HCEC 1CT (cell line): ENCODE measurements at regions not wholly inside any gene's neighbourhood (a gene's known extent, or its start where the extent isn't known, plus 50 kb on each side); places are given as distances from the start of the nearest gene placed in this dataset.
A peak's percentile ranks its signal among the peaks of the same experiment; 100 is the strongest.
"Not testable (repeated sequence)": the region's sequence is repeated elsewhere in the genome, so short reads cannot be mapped to it uniquely, and the experiment has no call there.

Experiments used
- DNase-seq: peaks from one replicate; pipeline ENCODE4 v3.0.0-alpha.2; 2017

DNA sequence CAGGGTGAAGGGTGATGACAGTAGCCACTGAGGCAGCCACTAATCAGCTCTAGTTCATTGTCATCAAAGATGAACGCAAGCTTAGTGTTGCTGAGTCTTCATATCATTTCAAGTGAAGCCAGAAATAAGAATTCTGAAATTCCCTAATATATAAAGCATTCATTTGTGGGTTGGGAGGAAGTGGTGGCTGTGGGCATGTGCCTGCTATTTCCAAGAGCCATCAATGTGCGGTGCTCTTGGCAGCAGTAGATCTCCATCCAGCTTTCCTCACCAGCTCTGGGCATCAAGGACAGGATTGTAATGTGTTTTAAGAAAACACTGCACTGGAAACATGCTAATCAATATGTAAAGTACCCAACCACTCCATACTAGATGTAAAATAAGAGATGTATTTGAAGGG, 202.5 kb upstream of the AHR start:
- no peak for DNase-seq

DNA sequence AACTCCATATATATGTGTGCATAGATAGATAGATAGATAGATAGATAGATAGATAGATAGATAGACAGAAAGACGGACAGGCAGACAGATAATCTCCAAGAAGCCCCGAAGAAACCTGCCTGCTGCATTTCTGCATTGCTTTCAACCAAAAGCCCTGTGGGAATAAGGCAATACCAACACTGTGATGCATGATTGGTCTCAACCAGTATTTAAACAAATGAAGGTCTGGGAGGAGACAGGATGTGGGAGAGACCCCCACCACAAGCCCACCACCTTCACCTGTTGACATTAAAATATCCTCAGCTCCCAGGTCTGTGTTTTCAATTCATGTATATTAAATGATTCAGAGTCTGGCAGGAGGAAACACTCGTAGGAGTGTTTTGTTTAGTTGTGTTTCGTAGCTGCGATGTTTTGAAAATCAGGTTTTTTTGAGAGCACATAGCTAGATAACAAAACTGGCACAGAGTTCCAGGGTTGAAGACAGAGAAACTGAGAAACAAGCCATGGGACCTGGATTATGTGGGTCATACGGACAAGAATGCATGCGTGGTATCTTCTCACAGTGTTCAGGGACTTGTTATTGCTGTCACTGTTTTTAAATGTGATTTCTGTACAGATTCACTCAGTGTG, 200.7 kb upstream of the AHR start:
- DNase-seq, result no peak

DNA sequence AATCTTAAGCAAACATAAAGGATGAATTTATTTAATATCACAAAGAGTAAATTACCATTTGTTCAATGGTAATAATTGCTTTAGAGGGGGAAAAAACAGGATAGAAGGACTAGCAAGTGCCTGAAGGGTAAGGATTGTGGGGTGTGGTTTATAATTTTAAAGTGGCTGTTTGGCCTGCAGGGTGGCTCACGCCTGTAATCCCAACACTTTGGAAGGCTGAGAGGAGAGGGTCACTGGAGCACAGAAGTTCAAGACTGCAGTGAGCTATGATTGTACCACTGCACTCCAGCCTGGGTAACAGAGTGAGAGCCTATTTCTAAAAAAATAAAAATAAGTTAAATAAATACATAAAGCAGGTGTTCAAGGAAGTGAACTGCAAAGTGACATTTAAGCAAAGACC, 199.9 kb upstream of the AHR start:
- no peak for DNase-seq

DNA sequence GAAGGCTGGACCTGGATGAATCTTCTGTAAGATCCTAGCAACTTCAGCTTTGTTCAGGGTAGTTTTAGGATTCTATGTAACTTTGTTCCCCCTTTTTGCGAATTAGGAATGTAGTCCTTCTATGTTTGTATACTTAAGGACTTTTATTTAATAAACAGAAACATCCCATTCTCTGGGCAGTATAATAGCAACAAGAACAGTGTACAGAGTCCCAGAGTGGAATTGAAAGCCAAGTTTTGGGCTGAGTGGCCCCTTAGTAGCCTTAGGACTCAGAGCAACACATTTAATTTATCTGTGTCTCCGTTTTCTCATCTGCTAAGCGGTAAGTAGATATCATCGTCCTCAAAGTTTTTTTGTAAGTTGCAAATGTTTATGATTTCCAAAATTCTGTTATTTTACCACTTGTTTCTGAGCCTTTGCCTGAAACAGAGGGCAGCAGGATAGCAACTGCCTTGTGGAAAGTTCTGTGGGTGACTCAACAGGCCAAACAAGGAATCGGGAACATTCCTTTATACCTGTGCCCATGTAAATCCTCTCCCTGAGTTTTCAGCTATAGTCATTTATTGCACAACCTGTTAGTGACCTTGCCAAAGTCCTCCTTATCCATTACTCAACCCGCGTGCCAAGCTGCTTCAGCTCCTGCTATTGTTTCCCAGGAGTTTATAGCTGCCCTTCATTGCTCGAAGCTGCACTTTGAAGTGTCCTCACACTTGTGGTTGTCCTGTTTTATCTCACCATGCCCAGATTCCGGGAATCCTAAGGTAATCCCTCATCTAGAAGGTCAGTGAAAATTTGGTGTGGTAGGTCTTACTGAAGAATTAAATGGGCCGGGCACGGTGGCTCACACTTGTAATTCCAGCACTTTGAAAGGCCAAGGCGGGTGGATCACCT, 199.1 kb upstream of the AHR start:
- peak; percentile 28 for DNase-seq

DNA sequence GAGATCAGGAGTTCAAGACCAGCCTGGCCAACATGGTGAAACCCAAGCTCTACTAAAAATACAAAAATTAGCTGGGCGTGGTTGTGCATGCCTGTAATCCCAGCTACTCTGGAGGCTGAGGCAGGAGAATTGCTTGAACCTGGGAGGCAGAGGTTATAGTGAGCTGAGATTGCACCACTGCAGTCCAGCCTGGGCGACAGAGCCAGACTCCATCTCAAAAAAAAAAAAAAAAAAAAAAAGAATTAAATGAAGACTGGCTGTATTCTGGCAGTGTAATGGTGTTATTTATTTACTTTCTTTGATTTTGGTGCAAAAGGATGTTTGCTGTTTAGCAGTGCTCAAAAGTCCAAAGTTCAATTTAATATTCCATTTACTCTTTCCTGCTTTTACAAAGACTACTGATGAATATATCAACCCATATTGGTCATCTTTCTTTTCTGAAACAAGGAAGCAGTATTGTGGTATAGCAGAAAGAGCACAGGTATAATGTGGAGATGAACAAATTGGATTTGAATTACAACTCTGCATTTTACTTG, 198.4 kb upstream of the AHR start:
- DNase-seq, result not testable (repeated sequence)

DNA sequence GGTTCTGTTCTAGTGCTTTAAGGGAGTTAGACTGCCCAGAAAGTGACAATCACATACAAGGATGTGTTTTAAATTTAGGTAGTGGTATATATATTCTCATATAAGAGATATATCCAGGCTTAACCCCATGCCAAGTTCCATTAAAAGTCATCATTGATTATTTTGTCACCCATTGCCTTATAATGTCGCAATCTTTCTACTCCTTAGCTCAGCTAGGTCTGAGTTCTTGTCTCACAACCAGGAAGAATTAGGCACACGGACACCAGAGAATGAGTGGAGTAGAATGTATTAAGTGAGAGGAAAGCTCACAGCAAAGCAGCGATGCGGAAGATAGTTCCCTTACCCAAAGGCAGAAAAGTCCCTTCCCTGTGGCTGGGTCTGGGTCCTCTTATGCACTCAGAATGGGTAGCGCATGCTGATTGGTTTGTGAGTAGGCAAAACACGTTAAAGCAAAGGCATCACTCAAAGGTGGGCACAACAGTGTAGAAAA, 197.2 kb upstream of the AHR start:
- DNase-seq, result no peak

DNA sequence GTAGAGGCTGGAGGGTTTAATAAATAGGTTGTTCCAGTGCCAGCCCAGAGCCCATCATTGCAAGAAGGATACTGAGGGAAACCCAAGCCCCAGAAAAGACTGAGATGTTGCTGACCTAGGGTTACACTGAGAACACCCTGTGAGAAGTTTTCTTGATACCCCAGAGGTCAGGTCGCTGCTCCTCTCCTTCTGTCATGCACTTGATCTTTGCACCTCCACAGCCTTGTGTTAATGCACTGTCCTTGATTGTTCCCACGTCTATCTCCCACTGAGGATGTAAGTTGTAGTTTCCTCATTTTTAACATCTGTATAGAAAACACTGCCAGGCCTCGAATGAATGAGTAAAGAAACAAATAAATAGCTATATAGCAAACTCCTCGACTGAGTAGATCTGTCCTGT, 195.3 kb upstream of the AHR start:
- no peak for DNase-seq

DNA sequence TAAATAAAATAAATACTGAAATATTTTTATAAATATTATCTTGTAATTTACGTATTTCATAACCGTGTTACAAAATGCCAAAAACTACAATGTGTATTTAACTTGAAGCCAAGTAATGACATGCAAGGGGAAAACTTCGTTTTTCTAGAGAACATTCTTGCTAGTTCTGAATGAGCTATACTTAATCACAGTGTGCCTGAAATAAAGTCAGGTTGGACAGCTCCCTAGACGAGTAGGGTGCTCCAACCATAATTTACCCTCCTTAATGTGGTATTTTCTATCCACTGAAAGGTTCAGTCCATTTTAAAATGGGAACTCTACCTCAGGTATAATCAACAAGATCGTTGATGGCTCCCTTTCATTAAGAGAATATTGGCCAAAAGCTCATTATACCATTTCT, 194.5 kb upstream of the AHR start:
- no peak for DNase-seq

DNA sequence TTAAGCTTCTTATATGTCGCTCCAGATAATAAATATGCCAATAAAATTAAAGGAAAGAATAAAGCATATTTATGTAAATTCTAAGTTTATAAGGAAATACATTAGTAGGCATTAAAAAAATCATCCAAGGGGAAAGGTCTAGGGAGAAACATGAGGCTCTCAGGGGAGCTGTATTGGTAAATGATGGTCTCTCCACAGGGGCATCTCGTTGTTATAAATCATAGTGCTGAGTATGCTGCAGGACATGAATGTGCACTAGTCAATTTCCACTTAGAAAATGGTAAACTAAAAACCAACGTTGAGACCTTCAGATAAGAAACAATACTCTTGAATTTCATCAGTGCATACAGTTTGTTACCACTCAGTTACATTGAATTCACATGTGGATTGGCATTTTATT, 194.0 kb upstream of the AHR start:
- no peak for DNase-seq

DNA sequence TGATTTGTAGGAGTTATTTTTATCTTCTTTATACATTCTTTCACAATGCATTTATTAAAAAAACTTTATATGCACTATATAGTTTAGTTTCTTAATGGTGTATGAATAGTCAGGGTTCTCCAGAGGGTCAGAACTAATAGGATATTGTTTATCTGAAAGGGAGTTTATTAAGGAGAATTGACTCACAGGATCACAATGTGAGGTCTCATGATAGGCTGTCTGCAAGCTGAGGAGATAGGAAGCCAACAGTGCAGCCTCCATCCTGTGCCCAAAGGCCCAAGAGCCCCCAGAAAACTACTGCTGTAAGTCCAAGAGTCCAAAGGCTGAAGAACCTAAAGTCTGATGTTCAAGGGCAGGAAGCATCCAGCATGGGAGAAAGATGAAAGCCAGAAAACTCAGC, 192.8 kb upstream of the AHR start:
- peak; percentile 37 for DNase-seq

DNA sequence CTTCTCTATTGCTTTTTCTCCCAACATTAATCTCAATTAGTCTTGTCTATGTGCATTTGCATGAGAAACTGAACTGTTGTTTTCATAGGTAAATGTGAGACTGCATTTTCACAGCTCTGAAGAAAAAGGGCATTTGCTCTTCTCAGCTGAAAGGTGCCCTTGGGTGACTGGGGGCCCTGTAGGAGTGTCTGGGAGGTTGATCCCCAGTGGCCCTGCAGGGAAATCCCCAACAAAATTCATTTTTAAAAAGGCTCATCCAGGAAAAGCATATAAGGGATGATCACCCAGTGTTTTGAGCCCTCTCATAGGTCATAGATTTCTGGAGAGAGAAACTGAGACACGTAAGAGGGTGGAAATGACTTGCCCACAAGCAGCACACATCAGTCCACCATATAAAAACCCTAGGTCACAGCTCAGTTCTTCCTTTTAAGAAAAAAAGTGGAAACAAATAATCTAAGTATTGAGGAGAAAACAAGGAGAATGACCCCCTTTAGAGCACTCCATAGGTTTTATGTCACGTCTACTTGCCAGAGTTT, 190.3 kb upstream of the AHR start:
- DNase-seq, result no peak

DNA sequence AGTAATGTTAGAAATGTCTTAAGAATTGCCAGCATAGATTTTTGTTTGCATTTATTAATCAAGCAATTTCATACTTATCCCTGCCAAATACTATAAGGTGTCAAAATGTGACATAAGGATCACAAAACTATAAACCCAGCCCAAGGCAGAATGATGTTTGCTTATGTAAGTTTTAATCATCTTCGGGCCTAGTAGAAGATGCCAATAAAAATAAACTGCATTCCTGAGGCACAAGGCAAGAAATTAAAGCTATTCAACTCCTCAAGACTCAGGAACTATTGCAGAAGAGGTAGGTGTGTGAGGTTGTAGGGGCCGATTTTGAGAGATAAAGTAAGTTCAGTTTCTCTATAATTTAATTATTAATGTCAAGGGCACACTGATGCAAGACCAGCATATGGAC, 189.4 kb upstream of the AHR start:
- DNase-seq, result peak; percentile 68

DNA sequence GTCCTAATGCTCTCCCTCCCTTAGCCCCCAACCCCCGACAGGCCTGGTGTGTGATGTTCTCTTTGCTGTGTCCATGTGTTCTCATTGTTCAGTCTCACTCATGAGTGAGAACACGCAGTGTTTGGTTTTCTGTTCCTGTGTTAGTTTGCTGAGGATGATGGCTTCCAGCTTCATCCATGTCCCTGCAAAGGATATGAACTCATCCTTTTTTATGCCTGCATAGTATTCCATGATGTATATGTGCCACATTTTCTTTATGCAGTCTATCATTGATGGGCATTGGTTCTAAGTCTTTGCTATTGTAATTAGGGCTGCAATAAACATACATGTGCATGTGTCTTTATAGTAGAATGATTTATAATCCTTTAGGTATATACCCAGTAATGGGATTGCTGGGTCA, 184.7 kb upstream of the AHR start:
- not testable (repeated sequence) for DNase-seq

DNA sequence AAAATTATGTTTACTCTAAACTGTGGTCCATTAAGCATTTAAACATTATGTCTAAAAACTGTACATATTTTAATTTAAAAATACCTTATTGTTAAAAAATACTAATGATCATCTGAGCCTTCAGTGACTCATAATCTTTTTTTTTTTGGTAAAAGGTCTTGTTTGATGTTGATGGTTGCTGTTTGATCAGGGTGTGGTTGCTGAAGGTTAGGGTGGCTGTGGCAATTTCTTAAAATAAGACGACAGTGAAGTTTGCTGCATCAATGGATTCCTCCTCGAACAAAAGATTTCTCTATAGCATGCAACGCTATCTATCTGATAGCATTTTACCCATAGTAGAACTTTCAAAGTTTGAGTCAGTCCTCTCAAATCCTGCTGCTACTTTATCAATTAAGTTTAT, 180.0 kb upstream of the AHR start:
- DNase-seq, result no peak

DNA sequence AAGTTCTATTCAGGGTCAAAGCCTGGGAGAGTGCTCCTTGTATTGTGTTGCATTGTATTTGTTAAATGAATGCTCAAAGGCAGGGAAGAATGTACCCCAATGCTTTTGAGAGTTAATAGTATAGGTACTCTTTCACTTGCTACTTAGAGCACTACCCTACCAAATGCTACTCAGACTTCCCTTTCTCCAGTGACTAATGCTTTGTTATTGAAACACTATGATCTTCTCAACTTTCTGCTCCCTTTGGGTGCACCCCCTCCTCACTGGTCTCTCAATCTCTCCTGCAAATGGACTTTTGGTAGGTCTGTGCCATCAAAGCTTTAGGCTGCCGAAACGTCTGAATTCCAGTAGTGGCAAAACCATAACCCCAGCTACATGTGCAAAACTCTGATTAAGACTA, 177.7 kb upstream of the AHR start:
- no peak for DNase-seq

DNA sequence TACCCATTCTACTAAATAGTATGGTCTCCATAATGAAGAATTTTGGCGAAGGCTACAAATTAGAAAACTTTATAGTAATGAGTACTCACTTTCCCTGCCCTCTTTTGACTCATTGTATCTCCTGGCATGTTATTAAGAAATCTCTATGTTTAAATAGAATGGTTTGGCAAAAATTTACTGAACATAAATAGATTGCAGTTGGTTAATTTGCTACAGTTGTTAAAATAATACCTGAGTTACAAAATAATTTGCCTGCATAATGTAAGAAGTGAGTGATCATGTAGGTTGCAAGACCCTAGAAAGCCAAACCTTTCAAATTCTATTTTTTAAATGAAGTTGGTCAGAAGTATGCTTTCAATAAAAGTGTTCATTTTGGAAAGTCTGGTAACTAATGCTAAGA, 176.8 kb upstream of the AHR start:
- no peak for DNase-seq

DNA sequence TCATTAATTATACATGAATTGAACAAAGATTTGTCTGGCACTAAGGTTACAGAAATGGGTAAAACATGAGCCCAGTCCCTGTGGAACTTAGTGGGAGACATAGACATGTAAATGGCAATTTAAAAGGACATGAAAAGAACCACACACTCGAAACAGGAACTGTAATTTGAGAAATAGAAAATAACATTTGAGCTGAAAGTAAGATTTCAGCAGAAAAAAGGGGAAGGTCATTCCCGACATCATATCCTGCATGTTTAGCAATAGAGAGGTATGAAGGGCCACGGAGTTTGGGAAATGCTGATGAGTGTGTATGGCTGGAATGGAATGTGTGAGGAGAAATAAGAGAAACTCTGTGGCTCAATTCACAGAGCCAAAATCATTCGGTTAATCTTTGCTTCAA, 175.4 kb upstream of the AHR start:
- peak; percentile 89 for DNase-seq

DNA sequence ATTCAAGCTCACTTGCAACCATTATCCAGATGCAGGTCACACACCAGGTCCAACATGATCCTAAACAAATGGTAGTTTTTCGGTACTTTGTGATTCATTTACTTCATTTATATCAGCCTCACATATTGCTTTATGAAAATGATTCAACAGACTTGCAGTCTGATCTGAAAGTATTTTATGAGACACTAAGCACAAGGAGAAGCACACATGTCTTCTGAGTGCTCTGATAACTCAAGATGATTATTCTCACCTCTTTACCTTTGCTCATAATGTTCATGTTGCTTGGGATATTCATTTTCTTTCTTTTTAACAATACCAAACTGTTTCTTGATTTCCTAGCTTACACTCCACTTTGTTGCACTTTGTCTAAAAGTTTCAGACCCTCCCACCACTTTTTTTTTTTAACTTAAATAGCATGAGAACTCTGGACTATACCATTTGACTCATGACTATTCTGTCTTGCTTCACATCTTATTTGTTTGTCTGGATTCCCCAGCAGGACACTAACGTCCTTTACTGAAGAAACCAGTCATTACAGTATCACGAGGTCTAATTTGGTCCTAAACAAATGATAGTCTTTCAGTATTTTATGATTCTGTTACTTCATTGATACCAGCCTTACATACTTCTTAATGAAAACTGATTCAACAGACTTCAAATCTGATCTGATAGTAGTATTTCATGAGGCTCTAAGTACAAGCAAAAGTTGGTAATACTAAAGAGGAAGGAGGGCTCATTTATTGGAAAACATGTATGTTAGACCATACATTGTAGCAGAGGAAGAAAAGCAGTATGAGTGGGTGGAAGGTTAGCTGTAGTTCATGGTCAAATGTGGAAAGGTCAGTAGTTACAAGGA, 171.8 kb upstream of the AHR start:
- DNase-seq, result no peak

DNA sequence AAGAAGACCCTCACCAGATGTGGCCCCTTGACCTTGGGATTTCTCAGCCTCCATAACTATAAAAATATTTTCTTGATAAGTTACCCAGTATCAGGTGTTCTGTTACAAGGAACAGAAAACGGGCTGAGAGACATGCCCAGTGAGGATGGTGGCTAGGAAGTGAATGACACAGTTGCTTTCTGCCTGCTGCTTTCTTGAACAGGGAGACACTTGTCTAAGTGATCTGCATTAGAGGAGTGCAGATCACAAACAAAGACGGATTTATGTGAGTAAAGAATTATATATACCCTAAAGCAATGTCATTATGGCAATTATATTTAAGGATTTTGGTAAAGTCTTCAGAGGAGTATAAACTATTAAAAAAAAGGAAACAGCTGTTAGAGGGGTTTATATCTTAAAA, 169.2 kb upstream of the AHR start:
- no peak for DNase-seq

DNA sequence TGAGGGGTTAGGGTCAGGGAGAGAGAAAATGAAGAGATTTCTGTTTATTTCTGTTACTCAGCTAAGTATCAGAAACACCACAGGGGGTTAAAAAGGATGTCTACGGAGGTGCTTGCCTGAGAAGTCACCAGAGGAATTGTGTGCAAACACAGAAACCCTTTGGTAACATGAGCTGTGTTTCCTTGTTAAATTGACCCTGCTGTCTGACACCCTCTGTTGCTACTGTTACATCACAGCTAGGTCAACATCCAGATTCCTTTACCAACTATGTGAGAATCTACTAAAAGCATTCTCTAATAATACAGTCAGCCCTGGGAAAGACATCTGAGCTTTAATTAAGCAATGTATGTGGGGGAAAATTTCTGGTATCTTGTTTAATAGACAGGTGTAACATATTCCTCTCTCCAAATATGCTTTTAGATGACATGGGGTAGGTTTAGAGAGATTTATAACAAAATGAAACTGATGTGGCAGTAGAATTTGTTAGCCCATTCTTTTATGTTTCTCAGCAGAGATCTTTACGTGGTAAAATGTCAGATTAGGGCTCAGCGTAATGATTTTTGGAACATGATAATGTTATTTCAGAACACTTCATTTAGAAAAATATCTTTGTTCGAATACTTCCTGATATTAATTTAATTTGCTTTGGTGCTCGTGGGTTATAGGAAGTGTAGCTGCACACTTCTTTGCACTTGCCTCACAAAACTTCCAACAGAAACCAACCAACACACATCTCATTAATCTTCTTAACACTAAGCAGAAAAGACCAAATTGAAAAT, 168.0 kb upstream of the AHR start:
- peak; percentile 68 for DNase-seq

DNA sequence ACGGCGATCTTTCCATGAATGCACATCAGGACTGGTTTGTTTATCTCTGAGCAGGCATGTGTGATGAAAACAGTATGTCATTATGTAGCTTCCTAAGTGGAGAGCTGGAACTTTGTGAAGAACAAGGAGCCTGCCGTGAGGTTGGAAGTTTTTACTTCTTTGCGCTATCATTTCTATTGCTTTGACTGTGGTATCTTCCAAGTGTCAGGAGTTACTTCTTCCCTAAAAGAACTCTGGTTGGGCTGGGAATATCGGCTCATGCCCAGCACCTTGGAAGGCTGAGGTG, 167.4 kb upstream of the AHR start:
- peak; percentile 7 for DNase-seq

DNA sequence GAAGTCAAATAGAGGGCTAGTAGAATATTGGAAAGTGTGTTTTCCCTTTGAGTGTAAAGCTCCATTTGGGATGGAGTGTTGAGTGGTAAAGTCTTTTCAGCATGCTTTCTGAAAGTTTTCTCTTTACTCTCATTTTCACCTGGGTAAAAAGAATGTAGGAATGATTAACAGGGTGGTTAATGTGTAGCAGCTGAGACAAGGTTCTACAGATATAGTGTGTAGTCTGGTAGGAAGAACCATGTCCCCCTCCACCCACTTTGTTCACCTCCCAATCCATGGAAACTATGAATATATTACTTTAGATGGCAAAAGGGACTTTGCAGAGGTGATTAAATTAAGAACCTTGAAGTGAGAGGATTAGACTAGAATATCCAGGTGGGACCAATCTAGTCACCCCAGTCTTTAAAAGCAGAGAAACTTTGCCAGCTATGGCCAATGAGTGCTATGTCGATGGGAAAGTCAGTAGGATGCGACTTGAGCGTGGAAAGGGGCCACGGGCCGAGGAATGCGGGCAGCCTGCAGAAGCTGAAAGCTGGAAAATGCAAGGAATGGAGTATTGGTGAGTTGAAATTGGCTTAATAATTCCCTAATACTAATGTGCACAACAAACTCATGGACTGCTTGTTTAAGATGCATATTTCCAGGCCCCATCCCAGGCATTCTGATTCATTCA, 166.3 kb upstream of the AHR start:
- no peak for DNase-seq
